PC-9 (cell line): ENCODE measurements at regions not wholly inside any gene's neighbourhood (a gene's known extent, or its start where the extent isn't known, plus 50 kb on each side); places are given as distances from the start of the nearest gene placed in this dataset.

ENCODE experiments used
- CTCF ChIP-seq: fragments of 200-600 bp; sonication (generic); conservative IDR thresholded peaks from 2 replicates; pipeline ENCODE4 v1.6.1; 2017; ENCODE audit warnings: mixed run types, antibody characterized with exemption, mild to moderate bottlenecking, moderate library complexity
- EZH2 ChIP-seq: fragments of 200-600 bp; sonication (generic); IDR thresholded peaks from 2 replicates; pipeline ENCODE4 v1.8.0; 2017; ENCODE audit warnings: antibody characterized with exemption, low read depth

DNA sequence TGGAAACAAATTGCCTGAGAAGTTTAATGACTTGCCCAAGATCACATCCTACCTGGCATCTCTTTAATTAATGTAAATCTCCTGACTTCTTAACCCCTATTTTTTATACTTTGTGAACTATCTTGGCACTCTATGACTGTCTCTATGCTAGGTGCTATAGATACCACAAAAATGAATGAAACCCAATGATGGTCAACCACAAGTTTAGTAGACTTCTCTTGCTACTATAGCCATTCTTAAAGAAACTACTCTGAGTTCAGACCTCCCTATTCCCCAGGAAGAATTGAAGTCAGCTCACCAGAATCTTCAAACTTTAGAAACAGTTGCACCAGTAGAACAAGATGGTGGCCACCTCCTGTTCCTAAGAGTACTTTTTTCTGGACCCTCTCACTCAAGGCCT, 191.1 kb downstream of the RSL24D1 start:
- TF ChIP-seq CTCF: no peak
- TF ChIP-seq EZH2: no peak
